GM18907 (cell line): ENCODE measurements at regions not wholly inside any gene's neighbourhood (a gene's known extent, or its start where the extent isn't known, plus 50 kb on each side); places are given as distances from the start of the nearest gene placed in this dataset.

Source experiments
- ATAC-seq: cut with Tn5 transposase; IDR thresholded peaks from one replicate; pipeline ENCODE4 v1.9.1; 2021; ENCODE audit warnings: mild to moderate bottlenecking, moderate library complexity; ENCODE audit not compliant: unreplicated experiment

- peak; percentile 25 for ATAC-seq
Observed at GRCh38 chr6:144335311-144335861, 50.3 kb downstream of the UTRN start.

GRCh38 chr6:144335914-144336313 is 50.8 kb downstream of the UTRN start:
- ATAC-seq = peak; percentile 89

GRCh38 chr6:144336900-144337299 is 51.8 kb downstream of the UTRN start:
- ATAC-seq = no peak

- no peak for ATAC-seq
Observed at GRCh38 chr6:144338474-144338873, 53.3 kb downstream of the UTRN start.

GRCh38 chr6:144338951-144339700 is 54.0 kb downstream of the UTRN start:
- ATAC-seq = no peak

- no peak for ATAC-seq
Observed at GRCh38 chr6:144339859-144340452, 54.8 kb downstream of the UTRN start.

- ATAC-seq = no peak
Observed at GRCh38 chr6:144340541-144341371, 55.6 kb downstream of the UTRN start.

GRCh38 chr6:144341831-144342527 is 56.8 kb downstream of the UTRN start:
- no peak for ATAC-seq

- peak; percentile 69 for ATAC-seq
Observed at GRCh38 chr6:144343701-144344428, 58.7 kb downstream of the UTRN start.

- peak; percentile 38 for ATAC-seq
Observed at GRCh38 chr6:144344646-144345045, 59.5 kb downstream of the UTRN start.

- ATAC-seq = no peak
Observed at GRCh38 chr6:144345451-144345850, 60.3 kb downstream of the UTRN start.

- no peak for ATAC-seq
Observed at GRCh38 chr6:144346719-144347447, 61.7 kb downstream of the UTRN start.

- no peak for ATAC-seq
Observed at GRCh38 chr6:144347448-144347759, 62.3 kb downstream of the UTRN start.

- no peak for ATAC-seq
Observed at GRCh38 chr6:144347933-144348332, 62.8 kb downstream of the UTRN start.

- peak; percentile 43 for ATAC-seq
Observed at GRCh38 chr6:144349690-144350527, 64.8 kb downstream of the UTRN start.

GRCh38 chr6:144350528-144350880 is 65.4 kb downstream of the UTRN start:
- ATAC-seq = no peak

- no peak for ATAC-seq
Observed at GRCh38 chr6:144351379-144352127, 66.4 kb downstream of the UTRN start.

- ATAC-seq = peak; percentile 38
Observed at GRCh38 chr6:144352331-144352730, 67.2 kb downstream of the UTRN start.
